Anterior cingulate cortex (tissue), 58 donors: ENCODE measurements at regions not wholly inside any gene's neighbourhood (a gene's known extent, or its start where the extent isn't known, plus 50 kb on each side); places are given as distances from the start of the nearest gene placed in this dataset.

ENCODE experiments used
- DNase-seq, 58 donors: peaks; one replicate each; lab custom pipeline; 2025; lab: John Stamatoyannopoulos, UW

DNA sequence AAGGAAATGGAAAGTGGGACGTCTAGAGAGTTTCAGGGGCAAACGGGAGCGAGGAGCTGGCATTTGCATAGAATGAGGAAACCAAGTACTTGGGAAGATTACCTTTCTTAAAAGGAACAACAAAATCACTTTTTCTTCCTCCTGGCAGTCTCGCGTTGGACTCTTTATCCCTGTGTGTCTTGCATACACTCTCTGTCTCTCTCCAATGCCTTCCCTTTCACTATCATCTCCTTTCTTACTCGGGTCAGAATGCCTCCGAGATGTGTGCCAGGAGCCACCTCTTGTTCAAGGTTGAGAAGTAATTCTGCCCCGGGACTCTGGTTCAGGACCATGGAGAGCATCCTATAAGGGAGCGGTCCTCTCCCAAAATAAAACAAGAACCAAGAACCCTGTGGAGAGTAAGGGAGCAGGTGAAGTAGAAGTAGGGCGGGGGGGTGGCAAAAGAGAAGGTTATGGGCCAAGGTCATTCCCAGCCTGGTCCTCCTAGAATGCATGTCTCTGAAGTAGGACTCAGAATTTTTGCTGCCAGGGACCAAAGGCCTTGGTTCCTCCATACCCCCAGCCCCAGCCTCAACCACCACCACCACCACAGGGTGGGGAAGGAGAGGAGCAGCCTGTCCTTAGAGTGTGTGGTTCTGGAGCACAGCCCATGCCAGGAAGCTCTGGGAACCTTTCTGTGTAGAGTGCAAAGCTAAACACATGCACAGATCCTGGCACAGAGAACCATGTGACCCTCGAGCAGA, 72.1 kb upstream of the ARAP3 start:
- no peak for DNase-seq

- no peak for DNase-seq
Measured at GRCh38 chr5:141753143-141753970, 71.3 kb upstream of the ARAP3 start.

GRCh38 chr5:141747152-141748141, 65.4 kb upstream of the ARAP3 start:
- peak; percentile 51 to 97 (median 91) for DNase-seq

DNA sequence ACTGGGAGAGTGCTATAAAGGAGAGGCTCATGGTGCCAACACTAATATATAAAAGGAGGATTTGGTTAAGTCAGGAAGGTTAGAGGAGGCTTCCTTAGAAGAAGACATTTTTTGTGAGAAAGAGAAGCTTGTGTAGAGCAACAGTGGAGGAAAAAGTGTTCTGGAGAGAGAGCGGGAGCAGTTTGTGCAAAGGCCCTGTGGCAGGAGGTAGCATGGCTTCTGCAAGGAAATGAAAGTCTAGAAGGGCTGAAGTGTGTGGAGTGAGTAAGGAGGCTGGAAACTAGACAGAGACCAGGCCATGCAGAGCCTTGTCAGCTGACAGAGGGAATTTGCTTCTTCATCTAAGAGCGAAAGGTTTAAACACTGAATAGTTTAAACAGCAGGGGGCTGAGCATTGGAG, 64.4 kb upstream of the ARAP3 start:
- DNase-seq = no peak

- DNase-seq = no peak
Measured at GRCh38 chr5:141745390-141745789, 63.4 kb upstream of the ARAP3 start.

GRCh38 chr5:141743866-141744272, 61.8 kb upstream of the ARAP3 start:
- no peak for DNase-seq

DNA sequence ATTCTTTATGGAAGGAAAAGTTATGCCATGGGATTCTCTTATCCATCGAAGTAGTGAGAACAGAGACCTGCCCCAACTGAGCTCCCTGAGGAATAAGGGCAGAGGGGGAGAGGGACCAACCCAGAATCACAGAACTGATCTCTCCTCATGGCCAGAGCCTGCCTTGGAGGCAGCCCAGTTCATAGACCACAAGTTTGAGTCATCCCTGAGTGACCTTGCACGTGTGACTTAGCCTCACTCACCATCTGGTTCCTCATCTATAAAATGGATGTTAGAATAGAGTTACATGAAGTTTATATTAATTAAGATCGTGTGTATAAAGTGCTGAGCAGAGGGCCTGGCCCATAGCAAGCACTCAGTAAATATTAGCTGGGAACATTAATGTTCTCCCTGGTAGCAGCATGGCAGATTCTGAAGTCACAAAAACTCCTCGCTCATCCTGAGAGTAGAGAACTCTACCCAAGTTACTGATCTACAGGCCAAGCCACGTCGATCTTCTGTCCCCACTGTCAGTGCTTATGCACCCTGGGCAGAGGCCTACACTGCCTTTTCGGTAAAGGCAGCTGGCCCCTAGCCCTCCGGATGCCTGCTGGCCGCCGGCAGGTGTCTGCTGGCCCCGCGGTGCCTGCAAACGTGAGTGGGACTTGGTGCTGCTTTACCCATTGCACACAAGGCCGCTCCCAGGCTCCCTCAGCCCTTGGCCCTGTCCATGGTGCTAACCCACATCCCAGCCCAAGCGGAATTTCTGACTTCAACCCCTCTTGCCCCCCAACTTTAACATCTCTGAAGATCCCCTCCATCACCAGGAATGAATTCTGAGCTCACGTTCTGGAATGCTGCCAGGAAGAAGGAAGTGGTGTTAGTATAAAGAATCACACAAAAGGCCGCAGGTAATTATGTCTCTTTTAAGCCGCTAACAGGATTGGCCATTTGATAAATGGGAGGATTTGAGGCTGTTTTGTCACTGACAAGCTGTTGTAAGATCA, 61.1 kb upstream of the ARAP3 start:
- no peak for DNase-seq

DNA sequence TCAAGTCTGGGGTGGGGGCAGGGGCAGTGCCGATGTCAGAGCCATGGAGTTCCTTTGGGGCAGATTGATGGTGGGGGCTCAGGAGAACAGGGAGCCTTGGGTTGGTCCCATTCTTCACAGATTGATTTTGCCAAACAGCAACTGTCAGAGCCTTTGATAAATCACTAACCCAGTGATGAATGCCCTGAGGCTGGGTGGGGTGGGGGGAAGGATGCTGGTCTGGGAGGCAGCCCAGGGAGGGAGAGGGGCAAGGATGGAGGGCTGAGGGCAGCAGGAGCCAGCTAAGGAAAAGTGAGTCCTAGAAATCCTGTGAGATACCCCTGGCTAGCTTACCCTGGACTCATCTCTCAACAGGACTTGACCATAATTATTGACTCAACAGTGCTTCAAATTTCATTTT, 60.1 kb upstream of the ARAP3 start:
- no peak for DNase-seq

GRCh38 chr5:141740885-141741284, 58.9 kb upstream of the ARAP3 start:
- no peak for DNase-seq

DNA sequence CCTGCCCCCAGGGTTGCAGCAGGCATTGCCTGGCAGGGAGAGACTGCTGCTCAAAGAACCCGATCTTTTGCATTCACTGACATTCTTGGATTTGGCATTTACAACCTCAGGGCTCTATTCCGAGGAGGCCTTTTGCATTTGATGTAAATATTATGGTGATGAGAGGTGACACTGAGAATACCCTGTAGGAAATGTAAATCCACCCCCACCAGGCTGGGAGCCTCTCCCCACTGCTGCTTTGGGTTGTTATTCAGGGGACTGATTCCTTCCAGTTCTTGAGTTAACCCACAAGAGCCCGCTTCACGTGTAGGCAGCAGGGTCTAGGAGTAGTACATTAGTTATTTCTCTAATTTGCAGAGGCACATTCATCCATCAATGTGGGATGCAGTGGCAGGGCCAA, 55.5 kb upstream of the ARAP3 start:
- no peak for DNase-seq

- no peak for DNase-seq
Measured at GRCh38 chr5:141735823-141736222, 53.8 kb upstream of the ARAP3 start.

- no peak for DNase-seq
Measured at GRCh38 chr5:141734501-141735229, 52.6 kb upstream of the ARAP3 start.

- DNase-seq = no peak
Measured at GRCh38 chr5:141733198-141733597, 51.2 kb upstream of the ARAP3 start.

DNA sequence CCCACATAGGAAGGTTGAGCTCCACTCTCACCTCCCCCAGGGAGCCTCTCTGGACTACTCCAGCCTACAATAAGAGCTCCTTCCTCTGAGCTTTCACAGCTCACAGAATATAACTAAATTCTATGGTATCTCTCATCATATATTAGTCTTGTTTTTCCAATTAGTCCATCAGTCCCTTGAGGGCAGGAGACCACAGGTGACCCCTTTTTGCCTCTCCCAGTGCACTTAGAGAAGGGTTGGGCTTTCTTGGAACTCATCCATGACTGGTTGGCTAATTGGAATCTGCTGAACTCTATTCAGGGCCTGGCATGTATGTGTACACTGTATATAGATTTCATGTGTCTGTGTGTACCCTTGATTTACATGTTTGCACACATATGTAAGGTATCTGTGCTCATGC, 50.4 kb upstream of the ARAP3 start:
- DNase-seq = no peak
